GM10266 (cell line): ENCODE measurements at regions not wholly inside any gene's neighbourhood (a gene's known extent, or its start where the extent isn't known, plus 50 kb on each side); places are given as distances from the start of the nearest gene placed in this dataset.

ENCODE experiments used
- DNase-seq: peaks from one replicate; pipeline ENCODE4 v3.0.0; 2012; ENCODE audit errors: extremely low spot score
- CTCF ChIP-seq: IDR thresholded peaks from 2 replicates; pipeline ENCODE4 v1.5.1; 2012; ENCODE audit warnings: mild to moderate bottlenecking, low read depth; ENCODE audit not compliant: control insufficient read depth, insufficient read depth; ENCODE audit errors: missing control alignments

DNA sequence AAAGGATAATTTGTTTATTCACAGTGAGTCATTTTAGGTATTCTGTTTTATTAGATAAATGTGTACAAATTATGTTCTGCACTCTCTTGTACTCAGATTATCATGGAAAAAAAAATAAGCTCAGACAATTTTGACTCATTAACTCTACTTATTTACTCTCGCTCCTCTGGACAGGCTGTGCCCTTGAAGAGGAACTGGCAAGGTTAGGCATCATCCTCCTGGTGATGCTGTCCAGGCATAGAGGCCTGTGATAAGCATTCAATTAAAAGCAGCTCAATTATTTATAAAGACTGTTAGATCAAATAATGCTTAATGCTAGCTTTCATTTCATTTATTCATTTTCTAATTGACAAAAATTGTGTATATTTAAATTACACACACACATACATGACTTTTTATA lies 518.5 kb downstream of the TENT5A start:
- TF ChIP-seq CTCF: no peak
- DNase-seq: no peak

- TF ChIP-seq CTCF: no peak
- no peak for DNase-seq
Measured at GRCh38 chr6:81228912-81229555, 523.4 kb downstream of the TENT5A start.

DNA sequence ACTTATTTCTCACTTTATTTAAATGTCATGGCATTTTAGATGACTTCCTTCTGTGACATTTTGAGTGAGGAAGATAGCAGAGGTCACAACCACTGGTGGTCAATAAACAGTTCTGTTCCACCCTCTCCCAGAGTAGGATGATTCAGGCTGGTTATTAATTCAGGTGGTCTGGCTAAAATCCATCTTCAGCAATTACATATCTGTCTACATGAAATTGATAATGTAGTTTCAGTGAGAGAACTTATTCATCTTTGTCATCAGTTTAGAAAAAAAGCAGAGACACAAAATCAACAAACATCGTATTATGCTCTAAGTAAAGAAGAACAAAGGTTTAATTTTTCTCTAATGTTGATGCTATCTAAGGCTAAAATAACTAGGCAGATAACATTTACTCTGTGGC lies 525.5 kb downstream of the TENT5A start:
- DNase-seq: no peak
- no peak for TF ChIP-seq CTCF

GRCh38 chr6:81216668-81217067 lies 535.8 kb downstream of the TENT5A start:
- no peak for DNase-seq
- no peak for TF ChIP-seq CTCF

- no peak for TF ChIP-seq CTCF
- no peak for DNase-seq
Measured at GRCh38 chr6:81215092-81215432, 537.4 kb downstream of the TENT5A start.

DNA sequence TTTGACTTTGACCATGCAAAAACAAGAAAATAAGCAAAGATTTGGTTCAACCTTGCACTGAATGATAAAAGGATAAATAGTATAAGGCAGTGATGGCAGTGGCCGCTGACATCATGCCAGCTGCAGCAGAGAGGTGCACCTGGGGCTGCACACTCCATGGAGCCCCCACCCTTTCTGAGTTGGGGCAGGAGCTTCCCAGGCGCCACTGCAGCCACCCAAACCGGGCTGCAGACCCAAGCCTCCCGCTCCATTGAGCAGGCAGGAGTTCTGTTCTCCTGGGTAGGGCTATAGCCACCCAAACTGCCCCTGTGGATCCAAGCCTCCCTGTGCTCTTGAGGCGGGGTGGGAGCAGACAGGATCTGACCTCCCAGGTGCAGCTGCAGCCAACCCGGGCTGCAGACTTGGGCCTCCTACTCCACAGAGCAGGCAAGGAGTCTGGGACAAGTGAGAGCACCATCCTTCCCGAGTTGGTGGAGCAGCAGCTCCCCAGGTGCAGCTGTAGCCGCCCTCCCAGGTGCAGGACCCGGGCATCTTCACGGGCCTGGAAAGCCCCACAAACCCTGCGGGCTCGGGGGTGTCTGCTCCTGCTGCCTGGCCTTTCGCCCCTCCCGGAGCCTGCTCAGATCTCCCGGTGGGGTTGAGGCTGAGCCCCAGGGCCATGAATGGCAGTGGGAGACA lies 537.9 kb downstream of the TENT5A start:
- no peak for TF ChIP-seq CTCF
- no peak for DNase-seq

DNA sequence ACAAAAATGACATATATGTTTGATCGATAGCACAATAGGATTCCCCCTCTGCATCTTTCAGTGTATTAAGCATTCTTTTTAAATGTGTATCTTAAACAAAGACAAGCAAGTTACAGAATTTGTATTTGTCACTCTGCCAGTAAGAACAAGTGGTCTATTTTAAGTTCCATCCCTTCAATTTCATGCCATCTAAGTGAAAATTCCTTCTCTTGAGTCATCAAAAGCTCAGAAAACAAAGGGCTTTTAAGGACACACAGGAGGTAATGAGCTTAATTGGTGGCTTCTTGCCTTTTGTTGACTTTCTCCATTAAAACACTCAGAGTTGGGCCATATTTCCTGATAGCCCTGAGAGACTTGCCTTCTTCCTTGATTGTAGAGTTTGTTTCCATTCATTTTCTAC lies 547.8 kb downstream of the TENT5A start:
- no peak for TF ChIP-seq CTCF
- no peak for DNase-seq
